Fibroblast of peridontal ligament (primary cell): ENCODE measurements at regions not wholly inside any gene's neighbourhood (a gene's known extent, or its start where the extent isn't known, plus 50 kb on each side); places are given as distances from the start of the nearest gene placed in this dataset.

Source experiments
- DNase-seq: peaks from one replicate; pipeline ENCODE4 v3.0.0-alpha.2; 2010; ENCODE audit errors: extremely low read depth

DNA sequence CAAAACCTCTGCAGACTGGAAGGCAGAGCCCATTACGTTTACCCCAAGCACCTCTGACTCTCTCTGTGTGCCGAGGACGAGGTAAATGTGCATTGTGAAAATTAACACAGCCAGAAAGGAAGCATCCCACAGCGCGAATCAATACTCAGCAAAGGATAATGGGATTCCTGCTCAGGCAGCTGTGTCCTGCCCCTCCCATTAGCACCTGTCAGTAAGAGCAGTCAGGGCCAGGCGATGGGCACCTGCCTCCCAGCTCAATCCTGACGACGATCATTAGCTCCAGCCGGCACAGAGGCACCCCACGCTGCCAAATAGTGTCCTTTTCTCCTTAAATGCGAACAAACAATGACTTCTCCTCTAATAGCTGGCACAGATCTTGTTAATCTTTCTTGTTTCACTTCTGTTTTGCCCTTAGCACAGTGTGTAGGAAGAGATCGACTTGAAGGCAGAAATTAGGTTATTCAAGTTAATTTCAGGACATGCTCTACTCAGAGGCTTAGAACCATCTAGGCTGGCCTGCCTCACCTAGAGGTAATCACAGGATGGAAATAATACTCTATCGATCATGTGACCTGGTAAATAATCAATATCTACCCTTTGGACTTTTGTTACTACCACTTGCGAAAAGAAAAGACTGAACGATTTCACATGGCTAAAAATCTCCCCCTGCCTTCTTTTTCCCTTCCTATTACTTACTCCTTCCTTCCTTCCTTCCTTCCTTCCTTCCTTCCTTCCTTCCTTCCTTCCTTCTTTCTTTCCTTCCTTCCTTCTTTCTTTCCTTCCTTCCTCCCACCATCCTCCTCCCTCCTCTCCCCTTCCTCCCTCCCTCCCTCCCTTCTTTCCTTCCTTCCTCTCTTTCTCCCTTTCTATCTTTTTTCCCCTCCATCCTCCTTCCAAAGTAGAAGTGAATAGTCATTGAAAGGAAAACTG, 487.9 kb upstream of the ID2 start:
- DNase-seq = no peak

DNA sequence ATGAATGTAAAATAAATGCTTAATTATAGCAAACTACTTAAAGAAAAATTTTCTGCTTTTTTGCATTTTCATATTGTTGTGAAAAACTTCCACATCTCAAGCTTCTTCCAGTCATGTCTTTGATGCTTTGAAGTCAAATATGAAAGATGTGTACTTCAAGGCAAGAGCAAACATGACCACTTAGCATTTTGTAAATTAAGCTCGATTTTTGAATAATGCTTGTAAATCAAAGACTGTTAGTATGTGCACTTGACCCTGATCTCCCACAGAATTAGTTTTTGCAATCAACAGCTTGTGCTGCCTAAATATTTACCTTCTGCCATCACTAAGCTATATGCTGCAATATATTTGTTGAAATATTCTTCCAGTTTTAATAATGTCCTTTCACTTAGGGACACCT, 486.1 kb upstream of the ID2 start:
- no peak for DNase-seq

DNA sequence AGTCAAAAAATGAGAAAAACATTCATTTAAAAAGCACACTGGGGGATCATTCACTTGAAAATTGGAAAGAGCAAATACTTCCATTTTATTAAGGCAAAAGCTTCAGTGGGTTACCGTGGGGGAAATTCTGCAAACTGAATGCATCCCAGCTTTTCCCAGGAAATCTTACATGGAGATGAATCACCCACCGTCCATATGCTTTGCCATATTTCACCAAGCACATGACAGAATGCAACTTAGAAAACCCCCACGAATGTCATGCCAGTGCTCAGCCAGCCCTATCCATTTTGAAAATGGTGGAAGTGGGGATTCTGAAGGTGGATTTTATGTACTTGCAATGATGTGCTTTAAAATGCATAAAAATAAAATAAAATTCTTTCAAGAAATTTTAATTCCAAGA, 485.5 kb upstream of the ID2 start:
- DNase-seq = no peak

DNA sequence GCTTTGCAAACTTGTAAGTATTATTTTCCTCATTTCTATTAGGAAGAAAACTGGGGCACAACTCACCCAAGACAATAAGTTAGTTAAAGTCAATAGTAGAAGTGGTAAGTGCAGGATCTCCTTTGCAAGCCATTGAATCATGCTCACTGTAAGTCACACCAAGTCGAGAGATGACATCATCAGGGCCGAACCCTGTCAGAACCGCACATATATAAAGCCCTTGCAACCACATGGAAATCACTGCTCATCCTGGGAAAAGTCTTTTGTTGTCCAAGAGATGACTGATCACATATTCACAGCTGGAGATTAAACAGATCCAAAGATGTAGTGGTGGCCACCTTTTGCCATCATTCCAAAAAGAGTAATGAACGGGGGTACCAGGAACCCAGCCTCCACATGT, 484.8 kb upstream of the ID2 start:
- DNase-seq = peak; percentile 78

DNA sequence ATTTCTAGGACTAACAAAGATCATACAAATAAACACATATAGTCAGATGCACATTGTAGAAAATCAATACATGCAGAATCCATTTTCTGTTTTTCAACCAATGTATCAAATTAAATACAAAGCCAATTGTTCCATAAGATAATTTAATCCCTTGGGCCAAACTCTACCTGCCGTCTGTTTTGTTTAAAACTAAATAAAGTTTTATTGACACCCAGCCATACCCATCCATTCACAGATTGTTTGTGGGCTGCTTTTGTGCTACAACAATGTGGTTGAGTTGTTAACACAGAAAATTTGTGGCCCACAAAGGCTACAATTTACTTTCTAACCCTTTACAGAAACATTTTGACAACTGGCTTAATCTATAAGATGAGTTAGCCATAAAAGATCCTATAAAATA, 484.0 kb upstream of the ID2 start:
- DNase-seq = no peak

DNA sequence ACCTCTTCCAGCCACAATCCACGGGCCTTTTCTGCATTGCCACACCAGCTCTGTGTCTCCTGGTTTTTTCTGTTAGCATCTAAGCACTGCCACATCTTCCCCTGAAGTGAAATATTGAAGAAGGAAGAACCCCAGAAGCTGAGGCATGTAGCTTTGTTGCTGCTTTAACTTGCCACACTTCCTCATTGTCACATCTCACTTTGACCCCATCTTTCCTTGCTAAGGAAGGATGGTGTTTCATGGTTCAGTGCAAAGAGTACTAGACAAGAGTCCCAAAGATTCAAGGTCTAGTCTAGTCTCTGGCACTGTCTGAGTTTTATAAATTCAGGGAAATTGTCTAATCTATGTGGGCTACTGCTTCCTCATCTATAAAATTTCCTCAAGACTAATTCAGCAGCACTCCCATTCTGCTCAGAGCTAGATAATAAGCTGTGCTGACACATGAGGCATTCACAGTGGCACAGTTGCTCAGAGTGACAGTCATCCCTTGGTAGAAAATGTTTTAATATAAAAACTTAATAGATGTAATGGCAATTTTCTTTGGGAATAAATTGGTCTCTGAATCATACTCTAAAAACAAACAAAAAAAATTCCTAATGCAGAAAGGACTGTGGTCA, 483.0 kb upstream of the ID2 start:
- no peak for DNase-seq

DNA sequence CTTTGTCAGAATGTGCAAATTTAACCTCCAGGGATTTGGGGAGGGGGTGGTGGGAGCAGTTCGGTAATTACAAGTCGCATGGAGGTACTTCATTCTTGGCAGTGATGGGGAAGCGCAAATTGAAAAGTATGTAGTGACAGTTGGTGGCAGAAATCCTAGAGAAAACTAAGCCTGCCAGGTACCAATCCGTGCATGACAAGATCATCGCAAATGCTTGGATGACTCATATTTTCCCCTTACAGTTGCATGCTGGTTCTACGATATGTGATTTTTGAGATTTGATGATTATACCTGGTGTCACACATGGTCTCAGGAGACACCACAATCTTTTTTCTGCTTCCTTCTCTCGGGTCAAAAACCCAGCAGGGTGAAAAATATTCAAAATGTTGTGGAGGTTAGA, 479.7 kb upstream of the ID2 start:
- no peak for DNase-seq

DNA sequence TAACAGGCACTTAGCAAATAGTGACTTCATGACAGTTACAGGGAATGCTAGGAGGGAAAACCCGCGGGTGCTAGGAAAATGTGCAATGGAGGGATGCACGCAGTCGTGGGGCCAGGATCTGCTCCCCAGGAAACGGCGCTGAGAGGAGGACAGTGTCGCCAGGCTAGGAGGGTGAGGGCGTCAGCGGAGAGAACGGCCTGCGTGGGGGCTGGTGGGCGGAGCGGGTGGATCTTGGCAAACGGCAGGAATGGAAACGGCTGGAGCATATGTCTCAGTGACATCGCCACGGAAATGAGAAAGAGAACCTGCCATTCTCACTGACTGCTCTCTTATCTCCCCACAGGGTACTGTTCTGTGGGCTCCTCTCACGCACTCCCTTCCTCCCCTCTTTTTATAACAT, 478.5 kb upstream of the ID2 start:
- no peak for DNase-seq

DNA sequence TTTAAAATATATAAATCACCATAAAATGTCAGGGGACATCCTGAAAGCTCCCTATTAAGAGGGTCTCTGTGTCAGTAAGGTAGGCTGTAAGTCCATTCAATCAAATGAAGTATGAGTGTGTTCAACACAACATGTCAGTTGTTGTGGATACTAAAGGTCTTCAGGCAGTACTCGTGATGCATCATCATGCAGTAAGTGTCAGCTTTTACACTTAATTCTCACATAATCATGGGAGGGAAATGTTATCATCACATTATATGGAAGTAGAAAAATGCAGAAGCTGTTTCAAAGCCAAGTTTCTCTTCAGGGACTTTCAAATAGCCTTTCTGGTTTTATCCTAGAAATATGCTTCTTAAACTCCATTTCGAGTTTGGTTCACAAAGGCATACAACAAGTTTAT, 477.1 kb upstream of the ID2 start:
- DNase-seq = no peak

DNA sequence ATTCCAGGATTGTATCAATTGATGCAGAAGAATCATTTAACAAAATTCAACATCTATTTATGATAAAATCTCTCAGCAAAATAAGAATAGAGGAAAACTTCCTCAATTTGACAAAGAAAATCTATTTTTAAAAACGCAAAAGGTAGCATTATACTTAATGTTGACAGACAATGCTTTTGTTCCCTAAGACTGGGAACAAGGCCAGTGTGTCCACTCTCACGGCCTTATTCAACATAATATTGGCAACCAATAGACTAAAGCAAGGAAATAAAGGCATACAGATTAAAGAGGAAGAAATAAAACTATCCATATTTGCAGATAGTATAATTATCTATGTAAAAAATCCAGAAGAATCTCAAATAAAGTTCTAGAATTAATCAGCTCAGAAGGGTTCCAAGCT, 472.4 kb upstream of the ID2 start:
- no peak for DNase-seq

DNA sequence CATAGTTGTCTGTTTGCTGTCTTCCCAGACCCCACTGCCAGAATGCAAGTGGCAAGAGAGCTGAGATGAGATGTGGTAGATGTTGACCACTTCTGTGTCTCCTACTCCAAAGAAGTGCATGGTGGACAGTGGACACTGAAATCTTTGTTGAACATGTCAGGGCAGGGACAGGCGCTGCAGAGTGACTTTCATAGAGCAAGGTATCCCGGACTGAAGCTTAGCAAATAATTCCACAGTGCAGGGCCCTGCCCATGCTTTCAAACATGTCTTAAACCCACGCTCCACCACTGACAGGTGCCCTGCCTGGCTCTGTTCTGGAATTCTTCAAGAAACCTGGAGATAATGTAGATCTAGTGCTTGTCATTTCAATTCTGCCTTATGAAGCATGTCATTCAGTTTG, 470.5 kb upstream of the ID2 start:
- DNase-seq = no peak

DNA sequence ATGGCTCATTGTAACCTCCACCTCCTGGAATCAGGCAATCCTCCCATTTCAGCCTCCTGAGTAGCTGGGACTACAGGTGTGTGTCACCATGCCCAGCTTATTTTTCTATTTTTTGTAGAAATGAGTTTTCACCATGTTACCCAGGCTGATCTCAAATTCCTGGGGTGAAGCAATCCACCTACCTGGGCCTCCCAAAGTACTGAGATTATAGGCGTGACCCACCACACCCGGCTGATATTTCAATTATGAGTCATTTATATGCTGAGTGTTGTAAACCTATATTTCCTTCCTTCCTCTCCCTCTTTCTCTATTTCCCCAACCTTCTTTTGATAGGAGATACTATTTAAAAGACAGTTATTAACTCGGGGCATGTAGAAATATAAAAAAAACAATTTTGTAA, 469.6 kb upstream of the ID2 start:
- DNase-seq = no peak

DNA sequence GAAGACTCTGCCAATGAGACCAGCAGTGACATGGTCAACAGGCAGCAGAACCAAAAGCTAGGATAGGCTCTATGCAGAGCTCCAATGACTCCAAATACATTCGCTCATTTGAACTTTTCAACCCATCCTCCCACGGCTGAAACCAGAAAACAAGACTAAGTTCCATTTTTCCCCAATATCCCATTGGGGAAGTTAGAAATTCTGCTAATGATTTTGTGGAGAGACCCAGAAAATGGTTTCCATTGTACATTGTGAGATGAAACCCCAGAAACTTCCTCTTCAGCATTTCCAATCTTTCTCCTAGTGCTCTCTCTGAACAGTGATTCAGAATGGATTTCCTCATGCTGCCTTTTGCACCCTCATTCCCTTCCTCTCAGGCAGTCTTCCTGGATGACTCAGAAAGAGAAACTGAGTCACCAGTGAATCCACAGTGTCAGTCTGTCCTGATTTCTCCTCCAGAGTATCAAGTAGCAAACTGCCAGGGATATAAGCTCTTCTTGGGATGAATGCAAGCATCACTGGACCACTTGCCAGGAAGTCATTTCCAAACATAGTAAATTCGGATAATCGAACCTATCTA, 467.7 kb upstream of the ID2 start:
- no peak for DNase-seq

DNA sequence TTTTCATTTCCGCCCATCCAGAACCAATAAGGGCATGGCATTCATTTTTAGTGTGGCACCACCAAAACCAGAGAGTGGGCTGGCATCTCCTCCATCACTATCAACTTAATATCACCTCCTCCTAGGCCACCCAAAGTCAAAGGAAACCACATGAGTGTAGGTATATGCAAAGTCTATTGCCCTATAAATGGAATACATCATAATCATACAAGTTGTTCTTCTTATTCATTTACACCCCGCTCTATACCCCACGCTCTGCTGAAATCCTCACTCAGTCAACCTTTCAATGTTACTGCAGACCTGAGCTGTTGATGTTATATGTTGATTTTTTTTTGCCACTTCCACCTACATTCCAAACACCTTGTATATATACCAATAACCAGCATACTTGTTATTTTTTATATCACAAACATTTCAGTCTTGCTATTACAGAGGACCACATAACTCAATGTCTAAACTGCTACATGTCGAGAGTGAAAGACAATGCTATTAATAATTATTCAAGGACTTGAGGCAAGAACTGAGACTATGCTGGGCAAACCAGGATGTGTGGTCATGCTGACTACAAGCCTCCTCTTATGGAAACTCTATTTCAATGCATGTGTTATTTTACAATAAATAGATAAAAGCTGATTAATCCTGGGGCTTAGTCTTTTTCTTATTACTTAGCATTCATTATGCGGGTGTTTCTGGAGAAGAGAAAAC, 466.5 kb upstream of the ID2 start:
- no peak for DNase-seq

DNA sequence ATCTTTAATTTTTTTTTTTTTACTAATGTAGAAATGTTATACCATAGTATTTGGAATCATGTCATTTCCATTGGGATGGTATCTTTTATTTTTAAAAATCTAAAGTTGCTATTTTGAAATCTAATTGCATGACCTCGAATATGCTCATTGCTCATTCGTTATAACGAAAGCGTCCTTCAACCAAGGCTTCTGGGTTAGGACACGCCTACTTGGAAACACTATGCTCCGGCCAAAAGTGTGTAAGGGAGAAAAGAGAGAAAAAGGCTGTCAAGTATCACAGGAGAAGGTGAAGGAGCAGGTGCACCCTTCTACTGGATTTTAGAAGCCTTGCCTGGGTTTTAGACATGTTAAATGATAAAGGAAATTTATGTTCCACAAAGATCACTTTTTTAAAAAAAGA, 465.9 kb upstream of the ID2 start:
- no peak for DNase-seq

DNA sequence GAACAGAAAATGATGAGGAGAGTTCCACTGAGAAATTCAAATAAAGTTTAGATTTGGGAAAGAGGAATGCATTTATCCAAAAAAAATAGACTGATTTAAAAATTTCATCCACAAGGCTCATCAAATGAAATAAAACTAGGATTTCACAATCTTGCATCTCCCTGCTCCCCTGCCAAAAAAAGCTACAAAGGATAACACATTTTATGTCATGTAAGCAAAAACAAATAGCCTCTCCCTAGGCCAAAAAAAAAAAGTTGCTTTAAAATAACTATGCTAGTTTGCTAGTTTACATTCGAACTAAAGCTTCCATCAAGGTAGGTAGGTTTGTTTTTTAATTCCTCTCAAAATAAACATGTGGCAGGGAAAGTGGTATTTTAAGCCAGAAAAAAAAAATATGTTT, 465.5 kb upstream of the ID2 start:
- DNase-seq = peak; percentile 50

DNA sequence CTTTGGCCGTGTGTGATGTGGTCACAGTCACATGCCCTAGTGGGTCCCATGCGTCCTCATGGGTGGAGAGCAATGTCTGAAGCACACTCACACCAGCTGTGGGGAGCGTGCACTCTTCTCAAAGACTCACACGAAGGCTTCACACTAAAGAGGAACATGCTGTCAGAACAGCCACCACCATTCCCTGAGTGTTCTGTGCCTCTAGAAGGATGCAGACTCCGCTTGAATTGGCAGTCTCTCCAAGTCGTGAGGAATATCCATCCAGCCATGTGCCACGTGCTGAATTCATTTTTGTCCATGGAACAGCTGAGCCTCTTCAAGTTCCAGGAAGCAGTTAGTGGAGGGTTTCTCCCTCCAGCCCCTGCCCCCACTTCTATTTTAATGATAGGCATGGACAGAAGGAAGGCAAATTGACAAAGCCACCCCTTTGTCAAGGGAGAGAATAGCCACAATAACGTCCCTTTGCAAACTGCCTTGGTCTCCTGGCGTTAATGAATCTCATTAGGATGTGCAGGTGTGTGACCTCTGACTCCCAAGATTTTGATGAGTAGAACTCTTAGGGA, 464.3 kb upstream of the ID2 start:
- no peak for DNase-seq

DNA sequence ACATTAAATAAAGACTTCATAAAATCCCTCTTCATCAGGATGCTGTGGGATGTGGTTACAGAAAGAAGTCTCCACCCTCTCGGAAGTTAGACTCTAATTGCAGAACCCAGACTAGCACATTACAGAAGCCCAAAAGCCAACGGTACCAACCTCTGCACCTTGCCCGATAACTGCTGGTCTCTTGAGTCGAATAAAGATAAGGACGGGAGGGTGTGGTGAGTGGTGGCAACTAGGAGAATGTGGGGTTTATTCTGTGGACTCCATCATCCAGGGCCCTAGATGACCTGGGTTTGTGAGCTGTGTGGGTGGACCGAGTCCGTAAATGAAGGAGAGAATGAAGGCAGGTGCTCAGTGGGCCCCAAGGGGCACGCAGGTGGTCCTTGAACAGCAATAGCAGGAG, 462.8 kb upstream of the ID2 start:
- no peak for DNase-seq

DNA sequence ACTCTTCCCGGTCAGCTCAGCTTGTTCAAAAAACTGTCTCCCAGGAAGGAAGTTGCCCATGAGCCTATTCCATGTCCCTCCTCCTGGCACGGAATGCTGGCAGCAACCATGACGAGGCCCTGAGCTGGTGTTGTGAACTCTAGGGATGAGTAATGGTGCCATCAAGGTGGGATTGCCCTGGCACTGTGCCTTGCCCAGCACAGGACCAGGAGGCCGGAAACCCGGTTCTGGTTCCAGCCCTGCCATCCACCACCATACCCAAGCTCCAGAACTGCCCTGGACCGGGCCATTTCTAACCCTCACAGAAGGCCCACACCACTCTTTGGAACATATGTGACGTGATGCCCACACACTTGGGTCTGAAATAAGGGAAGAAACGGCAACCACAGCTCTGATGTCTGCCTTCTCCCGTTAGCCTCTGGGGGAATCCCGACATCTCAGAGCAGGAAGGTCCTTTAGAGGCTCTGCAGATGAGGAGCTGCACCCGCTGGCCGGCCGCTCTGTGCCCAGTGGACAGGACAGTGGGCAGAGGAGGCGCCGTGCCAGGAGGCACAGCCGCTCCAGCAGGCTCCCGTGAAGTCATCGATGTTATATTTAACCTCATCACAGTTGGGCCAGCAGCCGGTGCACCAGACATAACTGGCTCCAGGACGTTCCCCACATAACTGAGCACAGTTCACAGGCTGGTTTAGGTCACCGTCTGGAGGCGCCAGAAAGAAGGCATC, 462.1 kb upstream of the ID2 start:
- no peak for DNase-seq

DNA sequence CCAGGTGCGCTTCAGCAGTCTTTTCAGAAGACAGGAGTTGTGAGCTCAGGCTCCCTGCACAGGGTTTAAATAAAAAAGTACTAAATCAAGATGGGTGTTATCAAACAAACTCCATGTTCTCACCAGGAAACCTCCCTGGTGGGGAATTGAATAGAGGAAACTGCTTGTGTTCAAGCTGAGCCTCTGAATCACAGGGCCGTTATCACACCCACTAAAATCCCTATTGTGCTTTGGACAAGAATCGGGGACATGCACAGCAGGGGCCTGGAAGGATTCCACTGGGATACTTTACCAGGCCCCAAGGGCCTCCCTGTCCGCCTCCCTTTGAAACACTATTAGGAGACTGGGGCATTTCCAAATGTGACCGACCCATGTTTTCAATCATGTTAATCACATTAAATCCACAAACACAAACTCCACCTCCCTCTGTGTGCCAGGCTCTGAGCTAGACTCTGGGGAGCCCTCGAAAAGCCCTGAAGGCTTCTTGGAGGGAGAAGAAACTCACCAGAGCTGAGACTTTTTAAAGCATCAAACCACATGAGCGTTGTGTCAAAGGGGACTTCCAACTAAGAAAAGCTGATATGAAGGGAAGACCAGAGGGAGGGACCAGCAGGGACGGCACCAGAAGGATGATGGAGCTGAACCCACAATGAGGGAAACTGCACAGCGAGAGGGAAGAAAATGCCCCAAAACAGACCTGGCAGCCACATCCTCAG, 458.7 kb upstream of the ID2 start:
- no peak for DNase-seq
